Stimulated activated CD4-positive, alpha-beta T cell treated with anti-CD3 and anti-CD28 coated beads, Interleukin-15, amount 100 ng/mL, for 1 hour (primary cell): ENCODE measurements at regions not wholly inside any gene's neighbourhood (a gene's known extent, or its start where the extent isn't known, plus 50 kb on each side); places are given as distances from the start of the nearest gene placed in this dataset.
A peak's percentile ranks its signal among the peaks of the same experiment; 100 is the strongest.

Experiments used
- DNase-seq, 2 donors: peaks; one replicate each; pipeline ENCODE4 v3.0.0-alpha.2; 2020; ENCODE audit warnings: low read depth in 1 of 2, low spot score in 1 of 2

DNA sequence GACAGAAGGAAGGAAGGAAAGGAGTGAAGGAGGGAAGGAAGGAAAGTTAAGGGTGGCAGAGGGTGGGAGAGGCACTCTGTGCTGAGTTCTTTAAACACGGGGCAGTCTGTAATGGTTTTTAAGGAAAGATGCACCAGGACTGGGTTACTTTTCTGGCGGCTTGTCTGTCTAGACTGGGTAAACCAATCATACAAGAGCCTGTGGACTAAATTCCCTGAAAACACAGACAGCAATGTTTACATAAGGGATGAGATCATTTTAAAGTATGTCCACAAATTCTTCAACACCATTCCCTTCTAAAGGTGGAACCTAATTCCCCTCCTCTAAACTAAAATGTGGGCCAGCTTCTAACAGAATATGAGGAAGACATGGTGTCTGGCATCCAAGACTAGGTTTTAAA lies 235.5 kb upstream of the IGF1R start:
- DNase-seq: no peak

DNA sequence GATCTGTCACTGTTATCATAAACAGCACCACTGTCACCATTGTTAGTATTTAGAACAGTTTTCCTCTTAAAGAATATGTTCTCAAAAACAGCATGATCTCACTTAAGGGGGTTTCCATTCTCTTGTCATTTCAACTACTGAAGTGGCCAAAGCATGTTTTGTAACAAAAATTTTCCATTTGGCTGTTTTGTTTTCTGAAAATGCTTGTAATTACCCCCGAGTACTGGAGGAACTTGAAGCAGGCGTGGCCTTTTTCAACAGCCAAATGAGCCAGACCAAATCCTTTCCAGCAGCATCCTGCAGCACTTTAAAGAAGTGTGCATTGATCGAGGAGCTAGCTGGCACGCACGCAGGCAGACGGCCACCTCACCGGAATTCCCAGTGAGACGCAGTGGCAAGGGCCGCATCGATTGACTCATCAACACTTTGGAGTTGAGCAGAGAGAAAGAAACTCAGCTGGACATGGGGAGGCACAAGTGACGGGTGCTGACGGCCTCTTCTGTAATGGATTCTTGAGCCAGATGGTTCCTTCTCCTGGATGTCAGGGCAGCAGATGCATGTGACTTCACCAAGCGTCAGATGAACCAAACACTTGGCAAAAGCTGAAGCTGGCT lies 234.3 kb upstream of the IGF1R start:
- DNase-seq: no peak

DNA sequence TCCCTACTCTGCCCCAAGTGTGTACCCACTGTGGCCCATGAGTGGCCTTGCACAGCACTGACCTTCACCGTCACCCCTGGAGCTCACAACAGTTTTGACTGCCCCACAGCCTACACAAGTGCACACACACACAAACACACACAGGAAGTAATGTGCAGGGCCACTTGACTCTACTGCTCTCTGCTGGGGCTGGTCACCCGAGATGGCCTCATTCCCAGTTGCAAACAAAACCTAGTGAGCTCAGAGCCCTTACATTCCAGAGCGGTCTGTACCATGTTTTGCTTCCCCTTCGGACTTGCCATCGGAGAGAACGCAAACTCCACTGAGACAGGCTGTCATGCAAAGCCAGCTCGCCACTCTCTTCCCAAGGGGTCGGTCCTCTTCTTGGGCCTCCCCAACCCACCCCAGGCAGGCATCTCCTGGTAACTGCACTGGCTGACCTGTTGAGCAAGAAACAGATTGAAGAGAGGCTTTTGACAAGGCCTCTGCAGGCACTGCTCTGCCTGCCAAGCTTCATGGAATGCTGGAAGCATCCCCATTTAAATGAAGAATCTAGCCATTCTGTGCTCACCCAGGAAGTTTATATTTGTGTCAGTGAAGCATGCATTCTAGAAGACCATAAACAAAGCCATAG lies 232.0 kb upstream of the IGF1R start:
- DNase-seq: no peak

DNA sequence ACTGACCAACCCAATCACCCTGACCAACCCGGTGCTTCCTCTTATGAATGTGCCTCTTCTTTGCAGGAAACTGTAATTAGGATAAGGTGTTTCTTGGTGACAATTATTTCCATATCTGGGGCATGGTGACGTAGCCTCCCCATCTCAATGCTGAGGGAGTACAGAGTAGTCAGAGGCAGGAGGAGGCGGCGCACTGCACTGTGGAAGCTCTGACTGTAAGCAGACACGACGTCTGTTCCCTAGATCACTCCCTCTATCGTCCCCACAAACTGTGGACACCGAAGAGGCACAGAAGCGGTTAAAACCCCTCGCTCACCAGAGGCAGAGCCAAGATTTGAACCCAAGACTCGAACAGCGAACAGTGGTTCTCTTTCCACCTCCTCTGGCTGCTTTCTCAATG lies 231.0 kb upstream of the IGF1R start:
- no peak for DNase-seq

DNA sequence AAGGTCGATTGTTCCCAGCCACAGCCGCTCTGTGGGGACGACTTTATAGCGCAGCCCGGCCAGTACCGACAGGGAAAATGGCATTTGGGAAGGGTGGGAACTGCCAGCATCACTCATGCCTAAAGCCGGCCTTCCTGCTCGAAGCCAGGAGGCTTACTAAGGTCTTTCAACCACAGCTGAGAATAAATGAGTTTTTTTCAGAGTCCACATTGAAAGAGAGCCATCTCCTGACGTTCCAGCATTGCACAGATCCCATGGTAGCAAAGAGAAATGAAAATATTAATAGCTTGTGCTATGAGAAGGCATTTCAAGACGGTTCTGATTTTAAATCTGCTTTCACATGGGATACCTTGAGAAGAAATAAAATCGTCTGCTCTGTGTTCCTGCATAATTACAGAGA lies 230.2 kb upstream of the IGF1R start:
- DNase-seq: no peak

DNA sequence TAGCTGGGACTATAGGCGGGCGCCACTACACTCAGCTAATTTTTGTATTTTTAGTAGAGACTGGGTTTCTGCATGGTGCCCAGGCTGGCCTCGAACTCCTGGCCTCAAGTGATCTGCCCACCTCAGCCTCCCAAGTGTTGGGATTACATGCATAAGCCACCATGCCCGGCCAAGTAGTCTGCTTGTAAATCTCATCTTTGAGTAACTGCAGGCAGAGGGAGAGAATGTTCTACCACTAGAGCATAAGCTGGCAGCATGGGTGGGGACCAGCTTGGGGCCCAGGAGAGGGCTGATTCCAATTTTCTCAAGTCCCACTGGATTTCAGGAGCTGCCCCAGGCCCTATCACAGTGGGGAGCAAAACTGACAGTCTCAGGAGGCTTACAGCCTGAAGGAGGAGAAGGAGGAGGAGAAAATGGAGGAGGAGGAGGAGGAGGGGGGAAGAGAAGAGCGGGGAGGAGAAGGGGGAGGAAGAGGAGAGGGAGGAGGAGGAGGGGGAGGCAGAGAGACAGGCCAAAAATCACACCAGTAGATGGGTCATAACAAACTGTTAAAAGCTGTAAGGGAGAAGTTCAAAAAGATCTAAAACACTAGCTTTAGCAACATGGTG lies 229.1 kb upstream of the IGF1R start:
- DNase-seq: no peak

DNA sequence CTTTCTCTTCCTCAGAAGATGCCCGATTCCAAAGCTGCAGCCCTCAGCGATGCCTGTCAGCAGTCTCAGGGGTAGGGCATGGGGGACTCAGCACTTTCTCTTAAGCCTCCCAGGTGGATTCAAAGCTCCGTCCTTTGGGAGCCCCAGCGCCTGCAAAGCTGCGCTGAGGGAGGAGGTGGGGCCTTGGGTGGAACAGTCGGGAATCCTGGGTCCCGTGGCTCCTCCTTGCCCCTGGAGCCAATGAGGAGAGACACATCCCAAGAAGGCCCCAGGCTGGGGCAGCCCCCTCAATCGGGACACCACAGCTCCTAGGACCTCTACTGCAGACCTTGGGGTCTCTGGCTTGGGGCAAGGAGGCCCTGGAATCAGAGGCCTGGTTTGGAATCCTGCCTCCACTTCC lies 227.5 kb upstream of the IGF1R start:
- DNase-seq: no peak

DNA sequence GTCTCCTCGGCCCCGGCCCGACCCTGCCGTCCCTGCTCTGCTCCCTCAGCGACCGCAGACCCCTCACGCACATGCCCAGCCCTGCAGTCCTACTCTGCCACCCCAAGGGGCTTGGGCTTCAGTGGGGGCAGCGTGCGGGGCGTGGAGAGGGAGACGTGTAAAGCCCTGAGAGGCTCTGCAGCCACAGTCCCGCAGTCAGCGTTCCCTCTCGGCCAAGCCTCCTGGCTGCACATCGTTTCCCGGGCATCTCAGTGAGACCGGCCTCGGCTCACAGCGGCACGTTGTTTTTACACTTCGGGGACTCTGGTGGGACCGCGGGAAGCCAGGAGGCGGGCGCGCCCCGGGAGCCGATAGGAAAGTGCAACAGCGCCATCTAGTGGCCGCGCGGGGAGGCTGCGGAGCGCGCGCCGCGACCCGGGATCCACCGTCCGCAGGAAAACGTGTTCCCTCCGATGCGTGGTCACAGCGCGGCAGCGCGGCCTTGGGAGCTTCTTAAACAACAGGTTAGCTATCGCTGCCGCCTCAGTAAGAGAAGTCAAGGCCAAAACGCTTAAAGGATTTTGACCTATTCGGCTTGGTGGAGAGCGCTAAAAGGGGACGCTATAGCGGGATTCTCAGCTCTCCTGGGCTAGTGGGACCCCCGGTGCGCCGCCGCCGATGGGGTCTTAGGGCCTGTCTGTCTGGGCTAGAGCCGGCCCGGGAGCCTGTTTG lies 226.8 kb upstream of the IGF1R start:
- DNase-seq: peak; percentile 6 to 57

DNA sequence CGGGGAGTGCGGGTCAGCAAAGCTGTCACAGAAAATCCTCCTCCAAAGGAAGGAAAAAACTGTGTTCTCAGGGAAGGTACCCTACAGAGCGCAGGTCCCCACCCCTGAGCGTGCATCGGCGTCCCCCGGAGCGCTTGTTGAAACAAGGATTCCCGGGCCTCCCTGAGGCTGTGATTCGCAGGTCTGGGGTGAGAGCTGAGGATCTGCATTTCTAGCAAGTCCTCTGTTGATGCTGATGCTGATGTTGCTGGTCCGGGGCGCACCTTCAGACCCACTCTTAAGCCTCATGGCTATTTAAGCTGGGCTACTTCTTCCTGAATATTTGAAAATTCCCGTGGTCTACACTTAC lies 226.2 kb upstream of the IGF1R start:
- DNase-seq: no peak

DNA sequence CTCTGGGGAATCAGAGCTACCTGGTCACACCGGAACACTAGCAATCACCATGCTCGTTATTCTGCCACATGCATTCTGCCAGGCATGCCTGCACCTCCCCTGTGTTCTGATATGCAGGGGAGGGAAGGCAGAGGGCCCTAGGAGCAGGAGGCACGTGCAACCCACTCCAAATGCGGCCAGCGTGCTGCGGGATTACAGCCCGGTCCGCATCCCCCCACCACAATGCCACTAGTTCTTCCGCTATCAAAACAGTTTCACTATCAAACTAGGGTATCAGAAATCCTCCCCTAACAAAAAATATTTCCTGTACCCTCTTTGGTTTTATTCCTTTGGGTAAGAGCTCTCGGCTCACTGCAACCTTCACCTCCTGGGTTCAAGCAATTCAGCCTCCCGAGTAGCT lies 223.2 kb upstream of the IGF1R start:
- no peak for DNase-seq

DNA sequence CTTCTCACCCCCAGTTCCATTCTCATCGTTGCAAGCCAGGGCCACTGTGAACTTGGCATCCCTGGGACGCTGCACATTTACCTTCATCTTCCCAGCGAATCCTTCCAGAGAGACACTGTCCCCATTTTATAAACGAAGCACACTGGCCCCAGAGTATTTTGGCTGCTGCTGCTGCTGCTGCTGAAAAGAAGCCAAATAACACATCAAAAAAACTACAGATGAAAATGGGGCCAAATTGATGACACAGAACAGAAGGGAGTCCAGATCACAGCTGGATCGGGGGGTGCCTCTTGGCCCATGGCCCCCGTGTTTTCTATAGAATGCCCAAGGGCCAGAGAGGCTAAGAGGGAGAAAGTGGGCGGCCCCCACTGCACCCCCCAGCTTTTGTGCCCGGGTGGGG lies 221.0 kb upstream of the IGF1R start:
- no peak for DNase-seq

DNA sequence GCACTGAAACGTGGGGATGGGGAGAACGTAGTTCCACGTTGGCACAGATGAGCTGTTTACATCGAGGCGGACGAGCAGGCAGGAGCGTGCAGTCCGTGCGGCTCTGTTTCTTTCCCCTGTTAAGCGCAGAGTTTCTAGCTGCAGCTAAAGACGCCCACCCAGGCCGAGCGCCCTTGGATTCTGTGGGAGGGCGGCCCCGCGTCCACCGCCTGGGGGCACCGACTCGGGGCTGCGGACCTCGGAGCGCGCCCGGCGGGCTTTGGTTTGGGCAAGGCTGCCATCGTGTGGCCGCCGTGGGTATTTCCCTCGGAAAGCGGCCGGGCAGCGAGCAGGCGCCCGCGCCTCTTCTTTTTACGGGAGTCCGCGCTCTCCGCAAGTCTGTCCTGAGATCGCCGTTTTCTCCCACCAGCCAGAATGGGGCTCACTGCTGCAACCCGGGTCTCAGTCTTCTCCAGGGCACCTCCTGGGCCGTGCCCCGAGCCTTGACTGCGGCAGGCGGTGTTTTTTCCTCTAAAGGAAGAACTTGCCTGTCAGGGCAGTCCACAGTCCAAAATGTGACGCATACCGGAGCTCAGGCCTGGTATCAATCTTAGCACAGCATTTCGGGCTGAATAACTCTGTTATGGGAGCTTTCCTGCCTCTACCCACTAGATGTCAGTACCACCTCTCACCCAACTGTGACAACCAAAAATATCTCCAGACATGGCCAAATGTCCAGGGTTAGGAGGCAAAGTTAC lies 219.9 kb upstream of the IGF1R start:
- DNase-seq: peak; percentile 18 to 46

DNA sequence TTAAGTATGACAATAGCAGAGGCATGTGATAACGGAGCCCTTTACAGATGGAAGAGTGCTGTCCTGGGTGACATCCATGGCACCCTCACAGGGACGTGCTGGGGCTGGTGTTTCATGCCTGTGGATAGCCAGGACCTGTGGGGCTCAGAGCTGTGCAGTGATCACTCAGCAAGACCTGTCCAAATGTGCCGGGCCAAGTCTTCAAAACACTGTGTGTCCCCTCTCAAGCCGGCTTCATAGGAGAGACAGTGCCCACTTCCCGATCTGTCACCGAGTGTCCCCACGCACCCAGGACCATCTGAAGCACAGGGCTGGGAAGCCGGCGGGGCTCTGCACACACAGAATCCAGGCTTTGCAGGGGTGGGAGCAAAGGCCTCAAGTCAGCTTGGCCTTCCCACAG lies 217.2 kb upstream of the IGF1R start:
- DNase-seq: no peak

DNA sequence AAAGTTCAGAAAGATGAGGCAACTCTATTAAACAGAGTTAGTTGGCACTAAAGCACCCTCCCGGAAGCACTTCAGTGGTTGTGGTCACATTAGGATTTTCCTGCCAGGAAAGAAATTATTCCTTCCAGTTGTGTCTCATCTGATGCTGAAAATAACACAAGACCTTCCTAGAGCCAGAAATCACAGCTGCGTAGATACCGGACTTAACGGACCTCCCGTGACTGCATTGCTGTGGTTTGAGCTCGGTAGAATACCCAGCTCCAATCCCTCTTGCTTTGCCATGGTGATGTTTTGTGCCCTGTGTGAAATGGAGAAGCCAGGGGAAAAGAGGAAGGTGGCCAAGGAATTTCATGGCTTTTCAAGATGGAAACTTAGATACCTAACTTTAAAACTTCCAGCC lies 215.0 kb upstream of the IGF1R start:
- no peak for DNase-seq

DNA sequence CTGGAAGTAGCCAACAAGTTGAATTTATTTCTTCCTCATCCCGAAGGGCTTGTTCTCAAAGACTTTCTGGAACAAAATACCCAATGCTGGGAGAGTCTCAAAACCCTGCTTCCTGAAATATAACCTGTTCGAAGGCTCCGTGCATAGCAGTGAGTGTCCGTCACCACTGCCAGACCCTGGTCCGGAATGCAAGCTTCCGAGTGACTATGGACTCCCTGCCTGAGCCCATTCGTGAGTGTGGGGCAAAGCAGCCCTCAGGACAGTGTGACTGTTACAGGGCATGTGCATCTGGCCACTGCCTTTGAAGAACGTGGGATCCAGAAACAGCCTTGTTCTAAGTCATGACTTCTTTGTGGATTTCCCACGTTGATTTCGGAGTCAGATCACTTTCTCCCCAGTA lies 214.5 kb upstream of the IGF1R start:
- DNase-seq: no peak

DNA sequence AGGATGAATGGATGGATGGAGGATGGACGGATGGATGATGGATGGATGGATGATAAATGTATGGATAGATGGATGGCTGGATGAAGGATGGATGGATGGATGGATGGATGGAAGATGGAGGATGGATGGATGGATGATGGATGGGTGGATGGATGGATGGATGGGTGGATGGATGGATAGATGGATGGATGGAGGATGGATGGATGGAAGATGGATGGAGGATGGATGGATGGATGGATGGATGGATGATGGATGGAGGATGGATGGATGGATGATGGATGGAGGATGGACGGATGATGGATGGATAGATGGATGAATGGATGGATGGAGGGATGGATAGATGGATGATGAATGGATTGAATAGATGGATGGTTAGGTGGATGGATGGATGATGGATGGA lies 210.6 kb upstream of the IGF1R start:
- DNase-seq: no peak

DNA sequence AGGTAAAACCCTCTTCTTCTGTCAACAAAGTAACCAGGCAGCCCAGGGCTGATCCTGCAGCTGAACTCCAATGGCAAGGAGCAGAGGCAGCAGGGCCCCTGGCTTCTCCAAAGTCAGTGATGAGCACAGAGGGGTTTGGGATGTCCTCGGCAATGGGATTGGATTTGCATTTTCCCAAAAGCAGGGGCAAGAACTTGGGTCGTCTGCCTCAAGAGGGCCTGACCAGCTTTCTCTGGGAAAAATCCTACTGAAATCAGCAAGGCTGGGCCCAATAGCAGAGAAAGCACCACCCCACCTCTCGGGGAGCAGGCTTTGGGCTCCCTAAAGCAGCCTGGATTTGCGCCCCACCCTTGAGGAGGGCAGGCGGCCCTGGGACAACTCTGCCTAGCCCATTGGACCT lies 210.0 kb upstream of the IGF1R start:
- no peak for DNase-seq

DNA sequence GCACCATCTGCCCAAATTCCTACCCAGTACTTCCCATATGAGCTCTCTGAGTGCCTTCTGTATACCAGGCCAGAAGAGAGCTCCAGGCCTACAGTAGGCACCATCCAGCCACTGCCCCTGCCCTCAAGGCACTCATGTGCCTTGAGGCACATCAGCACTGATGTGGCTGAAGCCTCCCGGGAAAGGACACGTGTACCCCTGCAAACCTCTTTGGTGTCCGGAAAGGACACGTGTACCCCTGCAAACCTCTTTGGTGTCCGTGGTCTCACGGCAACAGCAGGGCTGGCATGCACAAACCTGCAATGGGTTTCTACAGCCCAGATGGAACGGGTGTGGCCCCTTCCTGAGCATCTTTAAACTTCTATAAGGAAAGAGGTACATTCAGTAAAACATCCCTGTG lies 209.4 kb upstream of the IGF1R start:
- no peak for DNase-seq

DNA sequence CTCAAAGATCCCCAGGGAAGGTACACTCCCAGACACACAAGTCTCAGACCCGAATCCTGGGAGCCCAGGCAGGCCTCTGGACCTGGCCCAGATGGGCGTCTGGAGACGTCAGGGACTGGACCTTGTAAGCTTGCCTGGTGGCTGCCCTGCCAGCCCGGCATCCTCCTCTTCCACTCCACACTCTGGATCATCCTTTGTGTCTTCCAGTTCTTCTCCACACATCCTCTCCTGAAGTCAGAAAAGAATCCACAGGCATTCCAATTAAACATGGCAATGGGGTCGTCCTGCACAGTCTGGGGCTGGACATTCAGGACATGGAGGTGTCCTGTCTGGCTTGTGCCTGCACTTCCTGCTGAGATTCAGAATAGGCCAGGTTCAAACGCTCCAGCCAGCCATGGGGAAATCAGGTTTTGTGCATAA lies 208.8 kb upstream of the IGF1R start:
- DNase-seq: no peak

DNA sequence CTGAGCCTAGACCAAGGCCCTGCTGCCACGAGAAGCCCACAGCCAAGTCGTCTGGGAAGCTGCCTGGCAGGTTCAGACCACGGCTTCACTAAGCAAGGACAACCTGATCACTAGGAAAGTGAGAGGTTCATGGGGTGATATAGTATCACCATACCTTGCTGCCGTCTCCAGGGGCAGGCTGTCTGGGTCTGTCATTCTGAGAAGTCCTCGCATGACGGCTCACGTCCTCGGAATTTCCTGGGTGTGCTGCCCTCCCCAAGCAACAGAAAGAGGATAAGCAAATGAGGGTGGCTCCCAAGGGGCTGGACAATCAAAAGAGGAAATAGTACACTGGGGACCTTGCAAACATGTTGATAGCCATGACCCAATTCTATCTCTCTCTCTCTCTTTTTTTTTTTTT lies 207.4 kb upstream of the IGF1R start:
- DNase-seq: no peak

DNA sequence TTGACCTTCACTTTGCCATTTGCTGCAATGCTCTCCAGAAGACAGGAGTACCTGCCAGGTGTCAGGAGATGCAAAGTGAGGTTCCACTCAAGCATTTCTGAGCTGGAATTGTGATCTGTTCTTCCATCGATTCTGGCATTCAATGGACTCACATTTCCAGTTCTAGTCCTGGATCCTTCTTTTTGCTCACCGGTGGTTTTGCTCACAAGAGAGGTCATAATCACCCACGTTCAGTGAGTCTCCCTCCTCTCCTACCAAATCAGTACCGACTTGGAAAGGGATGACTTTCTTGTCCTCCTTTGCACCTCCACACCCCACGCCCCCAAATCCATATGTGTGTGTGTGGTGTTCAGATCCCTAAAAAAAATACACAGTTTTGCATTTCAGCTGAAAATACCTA lies 206.7 kb upstream of the IGF1R start:
- DNase-seq: no peak

DNA sequence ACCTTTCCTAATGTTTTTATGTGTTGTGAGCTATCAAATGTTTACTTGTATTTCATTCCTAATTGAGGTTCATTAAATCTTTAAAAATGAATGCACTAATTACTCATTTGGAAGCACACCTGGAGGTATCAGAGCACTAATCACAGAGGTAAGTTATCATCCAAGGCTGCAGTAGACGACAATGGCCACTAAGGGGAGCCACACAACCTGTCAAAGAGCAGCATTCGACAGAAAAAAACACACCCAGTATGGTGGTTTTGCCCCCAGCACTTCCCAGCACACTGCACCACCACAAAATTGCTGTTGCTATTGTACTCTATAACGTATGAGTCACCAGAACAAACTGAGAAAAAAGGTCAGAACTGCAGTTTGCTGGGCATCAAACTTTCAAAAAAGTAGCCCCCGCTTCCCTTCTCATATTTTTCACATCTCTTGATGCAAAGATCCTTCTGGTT lies 205.9 kb upstream of the IGF1R start:
- DNase-seq: peak in 1 of 2 donors; percentile 31
